Vagina (tissue), 2 donors: ENCODE measurements at regions not wholly inside any gene's neighbourhood (a gene's known extent, or its start where the extent isn't known, plus 50 kb on each side); places are given as distances from the start of the nearest gene placed in this dataset.

Source experiments
- DNase-seq, 2 donors: peaks; one replicate each; pipeline ENCODE4 v3.0.0-alpha.2; 2017; ENCODE audit errors: extremely low spot score in 2 of 2
- H3K27ac ChIP-seq: fragments of 200-600 bp; sonication (generic); one replicate; pipeline ENCODE4 v1.5.1; 2019
- H3K27me3 ChIP-seq: fragments of 200-600 bp; sonication (generic); one replicate; pipeline ENCODE4 v1.5.1; 2019
- H3K36me3 ChIP-seq, 2 donors: fragments of 200-600 bp; sonication (generic); one replicate each; pipeline ENCODE4 v1.5.1; 2017 to 2019
- H3K4me1 ChIP-seq: fragments of 200-600 bp; sonication (generic); one replicate; pipeline ENCODE4 v1.5.1; 2019
- H3K4me3 ChIP-seq, 2 donors: fragments of 200-600 bp; sonication (generic); 1 replicate in 1 of 2; 2 replicates in 1 of 2; pipeline ENCODE4 v1.5.1; 2016 to 2019
- H3K9me3 ChIP-seq: fragments of 200-600 bp; sonication (generic); one replicate; pipeline ENCODE4 v1.5.1; 2019
- CTCF ChIP-seq, 3 experiments: fragments of 450-650 bp in 2 of 3; fragments of 200-600 bp in 1 of 3; sonication (generic) in 1 of 3; IDR thresholded peaks; one replicate each; pipeline ENCODE4 v1.5.1; 2017 to 2019; ENCODE audit warnings: antibody characterized with exemption in 3 of 3, mild to moderate bottlenecking in 2 of 3, moderate library complexity in 2 of 3
- POLR2A ChIP-seq, 2 donors: fragments of 450-650 bp; IDR thresholded peaks; one replicate each; pipeline ENCODE4 v1.6.1; 2017; ENCODE audit warnings: antibody characterized with exemption in 2 of 2, mild to moderate bottlenecking in 2 of 2, moderate library complexity in 2 of 2
- POLR2AphosphoS5 ChIP-seq, 2 donors: sonication (generic); formaldehyde crosslinking; IDR thresholded peaks; one replicate each; pipeline ENCODE4 v1.9.0; 2017; ENCODE audit warnings: antibody characterized with exemption in 2 of 2, mild to moderate bottlenecking in 2 of 2, low read depth in 1 of 2; ENCODE audit not compliant: insufficient read depth in 1 of 2
- intact Hi-C: fragments of 100-400 bp; cut with DNase I; formaldehyde crosslinking; loops from one replicate; pipeline ENCODE4 v1.15.1; 2023

DNA sequence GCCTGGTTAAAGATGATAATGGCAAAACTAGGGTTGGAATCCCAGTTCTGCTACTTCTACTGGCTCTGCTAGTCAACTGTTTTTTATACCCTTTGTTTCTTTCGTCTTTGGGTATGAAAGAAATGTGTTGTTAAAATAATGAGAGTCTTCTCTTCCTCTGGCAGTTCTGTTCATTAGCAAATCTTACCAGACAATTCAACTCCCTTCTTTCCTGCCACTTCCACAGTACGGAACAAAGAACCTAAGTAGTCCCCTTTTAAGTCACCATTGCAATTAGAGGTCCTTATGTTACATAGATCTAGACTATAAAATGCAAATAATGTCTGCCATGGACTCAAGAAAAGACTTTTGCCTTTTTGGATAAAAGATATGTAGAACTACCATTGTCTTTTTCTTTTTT, 134.1 kb downstream of the RND3 start:
- H3K4me1 ChIP-seq, result no peaks in the 10 kb centered on the region
- no peak overlapping the region for H3K27ac ChIP-seq
- H3K9me3 ChIP-seq, result no peaks in the 10 kb centered on the region
- TF ChIP-seq POLR2A (IDR thresholded peaks at IDR 0.05) (no peak), CTCF (IDR thresholded peaks at IDR 0.05) (no peak), POLR2AphosphoS5 (IDR thresholded peaks at IDR 0.05; ENCODE audit: insufficient read depth in 1 of 2, low read depth in 1 of 2) (no peak)
- no peaks in the 10 kb centered on the region for H3K27me3 ChIP-seq
- intact Hi-C loops, result no loop called here
- DNase-seq, result no peak
- H3K36me3 ChIP-seq, result no peaks in the 10 kb centered on the region
- no peak overlapping the region for H3K4me3 ChIP-seq

DNA sequence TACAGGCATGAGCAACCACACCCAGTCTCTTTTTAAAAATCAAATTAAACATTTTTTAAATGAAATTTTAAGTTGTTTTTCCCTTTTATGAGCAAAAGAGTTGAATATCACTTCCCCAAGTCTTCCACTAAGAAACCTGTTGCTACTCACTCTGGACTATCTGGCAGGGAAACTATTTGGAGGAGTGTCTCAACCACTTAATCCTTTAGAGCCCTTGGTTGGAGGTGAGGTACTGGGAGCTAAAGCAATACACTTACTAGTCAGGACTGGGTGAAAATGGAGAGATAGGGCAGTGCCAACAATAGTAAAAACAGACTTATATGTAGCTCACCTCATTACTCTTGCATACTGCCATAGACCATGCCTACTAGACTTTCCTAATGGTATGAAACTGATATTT, 135.5 kb downstream of the RND3 start:
- H3K27ac ChIP-seq, result no peak overlapping the region
- intact Hi-C loops, result no loop called here
- DNase-seq, result no peak
- no peaks in the 10 kb centered on the region for H3K36me3 ChIP-seq
- H3K4me1 ChIP-seq, result no peaks in the 10 kb centered on the region
- TF ChIP-seq CTCF (IDR thresholded peaks at IDR 0.05), result no peak
- no peak for TF ChIP-seq POLR2AphosphoS5 (IDR thresholded peaks at IDR 0.05; ENCODE audit: insufficient read depth in 1 of 2, low read depth in 1 of 2)
- no peak for TF ChIP-seq POLR2A (IDR thresholded peaks at IDR 0.05)
- no peaks in the 10 kb centered on the region for H3K9me3 ChIP-seq
- H3K4me3 ChIP-seq, result no peak overlapping the region
- no peaks in the 10 kb centered on the region for H3K27me3 ChIP-seq

GRCh38 chr2:150350500-150350899, 137.0 kb downstream of the RND3 start:
- Histone ChIP-seq H3K27ac (no peak overlapping the region), H3K36me3 (no peaks in the 10 kb centered on the region), H3K27me3 (no peaks in the 10 kb centered on the region), H3K4me1 (no peaks in the 10 kb centered on the region), H3K4me3 (no peak overlapping the region), H3K9me3 (no peaks in the 10 kb centered on the region)
- TF ChIP-seq POLR2AphosphoS5 (IDR thresholded peaks at IDR 0.05; ENCODE audit: insufficient read depth in 1 of 2, low read depth in 1 of 2) (no peak), CTCF (IDR thresholded peaks at IDR 0.05) (no peak), POLR2A (IDR thresholded peaks at IDR 0.05) (no peak)
- intact Hi-C loops, result no loop called here
- no peak for DNase-seq

GRCh38 chr2:150346806-150347205, 140.7 kb downstream of the RND3 start:
- Histone ChIP-seq H3K36me3 (no peaks in the 10 kb centered on the region), H3K27ac (no peak overlapping the region), H3K9me3 (no peaks in the 10 kb centered on the region), H3K4me3 (no peak overlapping the region), H3K27me3 (no peaks in the 10 kb centered on the region), H3K4me1 (no peaks in the 10 kb centered on the region)
- no peak for DNase-seq
- TF ChIP-seq POLR2A (IDR thresholded peaks at IDR 0.05) (no peak), POLR2AphosphoS5 (IDR thresholded peaks at IDR 0.05; ENCODE audit: insufficient read depth in 1 of 2, low read depth in 1 of 2) (no peak), CTCF (IDR thresholded peaks at IDR 0.05) (no peak)
- intact Hi-C loops, result no loop called here

DNA sequence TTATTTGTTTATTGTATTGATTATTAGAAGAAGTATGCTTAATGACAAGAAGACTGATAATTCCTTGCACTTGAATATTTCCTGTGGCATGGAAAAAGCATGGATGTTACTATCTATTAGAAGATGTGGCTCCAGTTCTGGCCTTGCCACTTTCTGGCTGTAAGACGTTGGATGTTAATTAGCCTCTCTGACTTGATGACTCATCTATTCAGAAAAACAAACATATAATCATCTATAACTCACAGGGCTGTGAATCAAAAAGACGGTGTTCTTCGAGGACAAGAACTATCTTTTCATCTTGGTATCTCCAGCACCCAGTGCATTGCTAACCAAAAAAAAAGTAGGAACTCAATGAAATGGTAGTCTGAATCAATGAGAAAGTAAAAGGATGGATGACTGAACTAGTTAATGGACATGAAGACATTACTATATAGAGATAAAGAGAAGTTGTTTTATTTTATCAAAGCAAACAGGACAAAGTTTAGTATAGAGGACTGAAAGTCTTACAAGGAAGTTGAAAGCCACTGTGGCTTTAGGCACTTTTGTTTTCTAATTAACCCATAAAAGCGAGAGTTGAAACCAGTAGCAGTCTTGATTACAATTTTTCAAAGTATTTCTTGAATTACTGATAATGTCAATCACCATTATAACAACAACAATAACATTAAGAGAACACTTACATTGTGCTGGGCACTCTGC, 145.3 kb downstream of the RND3 start:
- TF ChIP-seq CTCF (IDR thresholded peaks at IDR 0.05) (no peak), POLR2A (IDR thresholded peaks at IDR 0.05) (no peak), POLR2AphosphoS5 (IDR thresholded peaks at IDR 0.05; ENCODE audit: insufficient read depth in 1 of 2, low read depth in 1 of 2) (no peak)
- H3K4me3 ChIP-seq, result no peak overlapping the region
- H3K36me3 ChIP-seq, result no peaks in the 10 kb centered on the region
- H3K4me1 ChIP-seq, result peaks cover 9% of the 10 kb centered on the region
- H3K27me3 ChIP-seq, result no peaks in the 10 kb centered on the region
- DNase-seq, result no peak
- no peak overlapping the region for H3K27ac ChIP-seq
- intact Hi-C loops, result no loop called here
- H3K9me3 ChIP-seq, result no peaks in the 10 kb centered on the region
